HCT116 (cell line): ENCODE measurements at regions not wholly inside any gene's neighbourhood (a gene's known extent, or its start where the extent isn't known, plus 50 kb on each side); places are given as distances from the start of the nearest gene placed in this dataset.

Experiments
- CBX3 ChIP-seq: IDR thresholded peaks from 2 replicates; pipeline ENCODE4 v1.6.1; 2012; ENCODE audit warnings: low read depth
- CEBPB ChIP-seq: IDR thresholded peaks from 2 replicates; pipeline ENCODE4 v1.6.1; 2012; ENCODE audit warnings: low read depth
- CTCF ChIP-seq, 3 experiments: fragments of 200-600 bp in 1 of 3; sonication (generic) in 1 of 3; IDR thresholded peaks in 2 of 3; conservative IDR thresholded peaks in 1 of 3; 2 replicates each; pipeline ENCODE4 v1.5.1; 2012 to 2017; ENCODE audit warnings: low read depth in 2 of 3, low read length in 2 of 3, antibody characterized with exemption in 1 of 3, borderline replicate concordance in 1 of 3, control low read depth in 1 of 3, mild to moderate bottlenecking in 1 of 3, mixed read lengths in 1 of 3, mixed run types in 1 of 3, moderate library complexity in 1 of 3; ENCODE audit not compliant: insufficient read depth in 1 of 3
- EZH2 ChIP-seq: fragments of 200-600 bp; sonication (generic); IDR thresholded peaks from 2 replicates; pipeline ENCODE4 v1.6.1; 2017; ENCODE audit warnings: antibody characterized with exemption, mixed run types
- JUND ChIP-seq: IDR thresholded peaks from 2 replicates; pipeline ENCODE4 v1.6.1; 2012
- POLR2A ChIP-seq: IDR thresholded peaks from 2 replicates; pipeline ENCODE4 v1.7.0; 2011; ENCODE audit warnings: borderline replicate concordance; ENCODE audit not compliant: insufficient read depth, insufficient read length; ENCODE audit errors: extremely low read depth
- POLR2AphosphoS5 ChIP-seq: IDR thresholded peaks from 2 replicates; pipeline ENCODE4 v1.6.1; 2011; ENCODE audit warnings: mild to moderate bottlenecking, low read depth, low read length, moderate library complexity
- RAD21 ChIP-seq: IDR thresholded peaks from 2 replicates; pipeline ENCODE4 v1.6.1; 2012; ENCODE audit warnings: low read depth, mild to moderate bottlenecking
- SRF ChIP-seq: IDR thresholded peaks from 2 replicates; pipeline ENCODE4 v1.6.1; 2012; ENCODE audit warnings: low read depth

- TF ChIP-seq POLR2AphosphoS5 (no peak), EZH2 (no peak), CTCF (IDR thresholded peaks at IDR 0.05 in 2 of 3, conservative IDR thresholded peaks at IDR 0.05 in 1 of 3; ENCODE audit: borderline replicate concordance in 1 of 3, insufficient read depth in 1 of 3, low read depth in 2 of 3, low read length in 2 of 3) (no peak), POLR2A (no peak), JUND (no peak), CBX3 (no peak), CEBPB (no peak), SRF (no peak), RAD21 (no peak)
Measured at GRCh38 chr14:89065879-89066278, 241.4 kb downstream of the TTC8 start.
